Ascending aorta (tissue), 2 donors: ENCODE measurements at regions not wholly inside any gene's neighbourhood (a gene's known extent, or its start where the extent isn't known, plus 50 kb on each side); places are given as distances from the start of the nearest gene placed in this dataset.

Source experiments
- DNase-seq, 2 donors: peaks; one replicate each; pipeline ENCODE4 v3.0.0-alpha.2; 2019; ENCODE audit warnings: low spot score in 2 of 2
- H3K27ac ChIP-seq, 2 donors: fragments of 200-600 bp; sonication (generic); one replicate each; pipeline ENCODE4 v1.5.1; 2016 to 2017; ENCODE audit warnings: mild to moderate bottlenecking in 1 of 2
- H3K27me3 ChIP-seq: fragments of 200-600 bp; sonication (generic); one replicate; pipeline ENCODE4 v1.5.1; 2017
- H3K36me3 ChIP-seq, 2 donors: fragments of 200-600 bp; sonication (generic); one replicate each; pipeline ENCODE4 v1.5.1; 2016
- H3K4me1 ChIP-seq, 2 donors: fragments of 200-600 bp; sonication (generic); one replicate each; pipeline ENCODE4 v1.5.1; 2016 to 2017; ENCODE audit warnings: mild to moderate bottlenecking in 1 of 2
- H3K4me3 ChIP-seq, 2 donors: fragments of 200-600 bp; sonication (generic); one replicate each; pipeline ENCODE4 v1.5.1; 2016 to 2017; ENCODE audit warnings: mild to moderate bottlenecking in 1 of 2
- H3K9me3 ChIP-seq, 2 donors: fragments of 200-600 bp; sonication (generic); one replicate each; pipeline ENCODE4 v1.5.1; 2016
- intact Hi-C: fragments of 100-400 bp; cut with DNase I; formaldehyde crosslinking; loops from one replicate; pipeline ENCODE4 v1.15.1; 2023
- TF ChIP-seq, protein P1 (sequence below), 3 experiments: fragments of 200-600 bp in 2 of 3; fragments of 450-650 bp in 1 of 3; sonication (generic) in 2 of 3; IDR thresholded peaks; one replicate each; pipeline ENCODE4 v1.5.1; 2016 to 2019; ENCODE audit warnings: antibody characterized with exemption in 3 of 3, mild to moderate bottlenecking in 1 of 3, moderate library complexity in 1 of 3

- H3K27me3 ChIP-seq, result no peaks in the 10 kb centered on the region
- DNase-seq, result no peak
- H3K4me1 ChIP-seq, result no peaks in the 10 kb centered on the region
- TF ChIP-seq, protein P1, sequence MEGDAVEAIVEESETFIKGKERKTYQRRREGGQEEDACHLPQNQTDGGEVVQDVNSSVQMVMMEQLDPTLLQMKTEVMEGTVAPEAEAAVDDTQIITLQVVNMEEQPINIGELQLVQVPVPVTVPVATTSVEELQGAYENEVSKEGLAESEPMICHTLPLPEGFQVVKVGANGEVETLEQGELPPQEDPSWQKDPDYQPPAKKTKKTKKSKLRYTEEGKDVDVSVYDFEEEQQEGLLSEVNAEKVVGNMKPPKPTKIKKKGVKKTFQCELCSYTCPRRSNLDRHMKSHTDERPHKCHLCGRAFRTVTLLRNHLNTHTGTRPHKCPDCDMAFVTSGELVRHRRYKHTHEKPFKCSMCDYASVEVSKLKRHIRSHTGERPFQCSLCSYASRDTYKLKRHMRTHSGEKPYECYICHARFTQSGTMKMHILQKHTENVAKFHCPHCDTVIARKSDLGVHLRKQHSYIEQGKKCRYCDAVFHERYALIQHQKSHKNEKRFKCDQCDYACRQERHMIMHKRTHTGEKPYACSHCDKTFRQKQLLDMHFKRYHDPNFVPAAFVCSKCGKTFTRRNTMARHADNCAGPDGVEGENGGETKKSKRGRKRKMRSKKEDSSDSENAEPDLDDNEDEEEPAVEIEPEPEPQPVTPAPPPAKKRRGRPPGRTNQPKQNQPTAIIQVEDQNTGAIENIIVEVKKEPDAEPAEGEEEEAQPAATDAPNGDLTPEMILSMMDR (IDR thresholded peaks at IDR 0.05), result no peak
- H3K27ac ChIP-seq, result no peak overlapping the region
- H3K9me3 ChIP-seq, result no peaks in the 10 kb centered on the region
- no peak overlapping the region for H3K4me3 ChIP-seq
- intact Hi-C loops, result loop anchor here (5.0 kb wide), 1 partner anchor 847 kb away; the partner anchor contains the start of gene NR4A2
- H3K36me3 ChIP-seq, result no peaks in the 10 kb centered on the region
Observed at GRCh38 chr2:157179324-157180105, 78.0 kb upstream of the GALNT5 start.

- no peaks in the 10 kb centered on the region for H3K9me3 ChIP-seq
- DNase-seq, result no peak
- no peak overlapping the region for H3K4me3 ChIP-seq
- no peaks in the 10 kb centered on the region for H3K27me3 ChIP-seq
- peak overlapping the region in 1 of 2 donors; percentile 19 for H3K27ac ChIP-seq
- no peaks in the 10 kb centered on the region for H3K4me1 ChIP-seq
- H3K36me3 ChIP-seq, result no peaks in the 10 kb centered on the region
- intact Hi-C loops, result loop anchor here (5.0 kb wide), 1 partner anchor 848 kb away; the partner anchor contains the start of gene NR4A2
- TF ChIP-seq, protein P1 (IDR thresholded peaks at IDR 0.05), result no peak
Observed at GRCh38 chr2:157180359-157180758, 77.1 kb upstream of the GALNT5 start.

- Histone ChIP-seq H3K27ac (no peak overlapping the region), H3K27me3 (no peaks in the 10 kb centered on the region), H3K4me1 (no peaks in the 10 kb centered on the region), H3K36me3 (no peaks in the 10 kb centered on the region), H3K4me3 (no peak overlapping the region), H3K9me3 (no peaks in the 10 kb centered on the region)
- TF ChIP-seq, protein P1 (IDR thresholded peaks at IDR 0.05), result no peak
- intact Hi-C loops, result loop anchor here (5.0 kb wide), 1 partner anchor 849 kb away; the partner anchor contains the start of gene NR4A2
- DNase-seq, result no peak
Observed at GRCh38 chr2:157181234-157181633, 76.3 kb upstream of the GALNT5 start.

DNA sequence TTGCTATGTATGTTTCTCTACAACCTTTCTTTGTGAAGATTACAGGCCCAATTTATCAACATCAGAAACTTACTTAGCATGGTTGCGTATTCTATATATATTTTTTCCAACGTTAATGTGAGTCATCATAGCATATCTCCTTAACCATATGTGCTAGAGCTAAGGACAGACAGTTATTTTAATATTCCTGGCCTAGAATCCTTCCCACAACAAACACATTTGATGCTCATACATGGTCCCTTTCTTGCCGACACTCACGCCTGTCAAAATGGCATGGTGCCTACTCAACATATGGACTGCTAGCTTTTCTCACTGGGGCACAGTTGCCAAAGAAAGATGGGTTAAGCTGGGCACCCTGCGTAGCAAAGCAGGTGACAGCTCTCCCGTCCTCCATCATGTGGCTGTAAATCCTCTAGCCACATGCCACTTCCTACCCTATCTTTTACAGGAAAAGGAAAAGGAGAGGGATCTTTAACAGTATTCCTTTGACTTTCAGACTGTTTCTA, 75.2 kb upstream of the GALNT5 start:
- peak overlapping the region in 1 of 2 donors; percentile 68 for H3K27ac ChIP-seq
- TF ChIP-seq, protein P1 (IDR thresholded peaks at IDR 0.05), result no peak
- intact Hi-C loops, result loop anchor here (5.0 kb wide), 1 partner anchor 850 kb away; the partner anchor contains the start of gene NR4A2

DNA sequence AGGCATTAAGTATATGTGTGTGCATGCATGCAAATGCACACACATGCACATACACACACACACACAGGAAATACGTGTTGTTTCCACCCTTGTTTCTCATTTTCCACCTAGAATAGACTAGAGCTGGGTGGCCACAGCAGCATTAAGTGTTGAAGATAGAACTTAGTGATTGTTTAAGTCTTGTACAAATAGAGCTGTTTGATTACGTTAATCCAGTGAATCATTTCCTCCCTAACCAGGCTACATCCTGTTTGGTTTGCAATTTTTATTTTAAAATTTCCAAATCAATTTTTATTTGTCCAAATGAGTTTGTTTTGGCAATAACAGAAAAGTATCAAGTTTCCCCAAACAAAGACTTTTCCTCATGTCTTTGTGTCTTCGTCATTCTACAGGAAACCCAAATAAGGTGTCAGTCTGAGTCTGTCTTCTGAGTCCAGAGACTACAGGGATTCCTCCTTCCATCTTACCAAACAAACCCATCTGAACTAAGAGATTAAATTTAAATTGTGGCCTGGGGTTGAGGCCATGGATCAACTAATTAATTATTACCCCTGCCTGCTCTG, 74.6 kb upstream of the GALNT5 start:
- no peak overlapping the region for H3K4me3 ChIP-seq
- no peaks in the 10 kb centered on the region for H3K4me1 ChIP-seq
- no peaks in the 10 kb centered on the region for H3K36me3 ChIP-seq
- TF ChIP-seq, protein P1 (IDR thresholded peaks at IDR 0.05), result no peak
- no peak for DNase-seq
- intact Hi-C loops, result loop anchor here (5.0 kb wide), 1 partner anchor 851 kb away; the partner anchor contains the start of gene NR4A2
- no peaks in the 10 kb centered on the region for H3K27me3 ChIP-seq
- peak overlapping the region in 1 of 2 donors; percentile 68 for H3K27ac ChIP-seq
- H3K9me3 ChIP-seq, result no peaks in the 10 kb centered on the region

More for the DNA sequence above, 75.2 kb upstream of the GALNT5 start:
- Histone ChIP-seq H3K4me1 (no peaks in the 10 kb centered on the region), H3K9me3 (no peaks in the 10 kb centered on the region), H3K27me3 (no peaks in the 10 kb centered on the region), H3K4me3 (no peak overlapping the region), H3K36me3 (no peaks in the 10 kb centered on the region)
- no peak for DNase-seq
